SKM-1 treated with dmso at 0.1 percent for 144 hours (cell line): ENCODE measurements at regions not wholly inside any gene's neighbourhood (a gene's known extent, or its start where the extent isn't known, plus 50 kb on each side); places are given as distances from the start of the nearest gene placed in this dataset.

Experiments
- DNase-seq: peaks from one replicate; lab custom pipeline; 2025; ENCODE audit not compliant: unreplicated experiment; lab: John Stamatoyannopoulos, UW

DNA sequence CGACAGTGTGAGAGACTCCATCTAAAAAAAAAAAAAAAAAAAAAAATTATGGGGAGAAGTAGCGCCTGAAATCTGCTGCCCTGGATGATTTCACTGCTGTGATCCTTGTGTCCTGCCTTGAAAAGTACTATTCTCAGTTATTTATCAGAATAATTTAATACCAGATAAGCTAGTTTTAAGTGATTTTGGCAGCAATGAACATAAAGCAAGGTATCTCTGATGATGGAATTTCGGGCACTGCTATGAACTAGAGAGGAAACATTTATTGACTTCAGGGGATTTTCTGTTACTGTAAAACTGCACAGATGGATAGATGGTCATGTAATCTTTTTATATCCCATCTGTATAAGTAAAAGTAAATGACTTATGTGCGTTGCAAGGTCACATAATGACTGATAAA, 619.1 kb upstream of the ANKRD30A start:
- no peak for DNase-seq

- no peak for DNase-seq
These were observed 620.6 kb upstream of the ANKRD30A start for GRCh38 chr10:36504758-36505157.

- no peak for DNase-seq
These were observed 625.1 kb upstream of the ANKRD30A start for GRCh38 chr10:36500266-36500665.

- no peak for DNase-seq
These were observed 625.7 kb upstream of the ANKRD30A start for GRCh38 chr10:36499693-36500092.

- no peak for DNase-seq
These were observed 628.6 kb upstream of the ANKRD30A start for GRCh38 chr10:36496758-36497157.

GRCh38 chr10:36494371-36494770, 631.0 kb upstream of the ANKRD30A start:
- DNase-seq: no peak

GRCh38 chr10:36493516-36493880, 631.9 kb upstream of the ANKRD30A start:
- no peak for DNase-seq

- no peak for DNase-seq
These were observed 632.5 kb upstream of the ANKRD30A start for GRCh38 chr10:36492590-36493515.

DNA sequence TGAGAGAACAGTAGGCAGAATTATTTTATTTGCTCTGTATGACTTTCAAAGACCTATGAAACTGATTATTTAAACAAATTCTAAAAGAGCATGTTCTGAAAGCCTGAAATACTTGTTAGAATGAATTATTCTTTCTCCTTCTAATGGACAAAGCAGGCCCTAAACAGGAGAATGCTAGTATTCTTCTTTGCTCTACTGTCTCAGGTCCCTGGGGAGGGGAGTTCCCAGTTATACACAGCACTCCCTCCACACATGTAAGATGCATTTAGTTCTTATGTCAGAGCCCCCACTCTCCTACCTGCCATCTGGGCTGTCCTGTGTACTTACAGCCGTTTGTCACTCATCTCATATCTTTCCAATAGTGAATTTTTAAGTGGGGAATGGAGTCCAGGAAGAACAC, 633.5 kb upstream of the ANKRD30A start:
- DNase-seq: no peak

- DNase-seq: no peak
These were observed 635.7 kb upstream of the ANKRD30A start for GRCh38 chr10:36489611-36490228.

DNA sequence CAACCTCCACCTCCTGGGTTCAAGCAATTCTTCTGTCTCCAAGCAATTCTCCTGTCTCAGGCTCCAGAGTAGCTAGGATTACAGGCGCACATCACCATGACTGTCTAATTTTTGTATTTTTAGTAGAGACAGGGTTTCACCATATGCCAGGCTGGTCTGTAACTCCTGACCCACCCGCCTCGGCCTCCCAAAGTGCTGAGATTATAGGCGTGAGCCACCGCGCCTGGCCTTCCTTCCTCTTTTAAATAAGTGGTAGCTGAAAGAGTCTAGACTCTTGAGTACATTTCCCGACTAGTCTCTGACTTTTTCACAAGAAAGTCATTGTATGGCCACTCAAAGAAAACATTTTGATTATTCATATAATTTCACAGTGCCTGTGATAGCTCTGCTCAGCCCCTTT, 636.2 kb upstream of the ANKRD30A start:
- DNase-seq: no peak

GRCh38 chr10:36488579-36488978, 636.8 kb upstream of the ANKRD30A start:
- no peak for DNase-seq

DNA sequence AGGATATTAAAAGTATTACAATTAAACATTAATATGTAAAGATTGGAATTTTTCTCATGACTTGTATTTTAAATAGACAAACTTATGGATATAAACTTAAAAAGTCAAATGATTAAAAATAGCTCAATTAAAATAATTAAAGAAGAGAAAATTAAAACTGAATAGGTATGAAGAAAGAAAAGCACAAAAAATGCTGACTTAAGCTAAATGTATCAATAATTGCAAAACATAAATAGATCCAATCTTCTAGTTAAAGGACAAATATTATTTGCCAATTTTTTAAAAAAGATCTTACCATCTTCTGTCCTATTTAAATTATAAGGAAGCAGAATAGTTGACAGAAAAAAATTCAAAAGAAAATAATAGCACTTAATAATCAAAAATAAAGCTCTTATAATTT, 646.3 kb upstream of the ANKRD30A start:
- DNase-seq: no peak

GRCh38 chr10:36476399-36476798, 649.0 kb upstream of the ANKRD30A start:
- DNase-seq: no peak

DNA sequence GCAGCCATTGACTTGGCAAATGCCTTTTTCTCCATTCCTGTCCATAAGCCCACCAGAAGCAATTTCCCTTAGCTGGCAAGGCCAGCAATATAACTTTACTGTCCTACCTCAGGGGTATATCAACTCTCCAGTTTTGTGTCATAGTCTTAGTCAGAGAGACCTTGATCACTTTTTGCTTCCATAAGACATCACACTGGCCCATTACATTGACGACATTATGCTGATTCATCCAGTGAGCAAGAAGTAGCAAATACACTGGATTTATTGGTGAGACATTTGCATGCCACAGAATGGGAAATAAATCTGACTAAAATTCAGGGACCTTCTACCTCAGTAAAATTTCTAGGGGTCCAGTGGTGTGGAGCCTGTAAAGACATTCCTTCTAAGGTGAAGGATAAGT, 649.7 kb upstream of the ANKRD30A start:
- DNase-seq: no peak

DNA sequence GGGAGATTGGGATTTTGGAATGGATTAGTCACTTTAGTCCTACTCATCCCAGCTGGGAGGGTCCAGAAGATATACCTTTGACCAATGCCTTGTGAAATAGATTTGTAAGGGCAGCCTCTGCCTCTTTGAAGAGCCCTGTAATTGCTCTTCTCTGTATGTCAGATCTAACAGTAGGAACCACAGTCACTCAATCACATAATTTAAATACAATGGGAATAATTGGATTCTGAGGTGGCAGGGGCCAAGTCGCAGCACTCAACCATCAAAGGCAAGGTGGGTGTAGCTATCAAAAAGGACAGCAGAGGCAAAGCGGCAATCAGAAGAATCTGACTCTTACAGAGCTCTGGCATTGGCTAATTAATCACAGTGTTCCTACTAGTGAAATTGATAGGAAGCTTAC, 650.9 kb upstream of the ANKRD30A start:
- DNase-seq: no peak

DNA sequence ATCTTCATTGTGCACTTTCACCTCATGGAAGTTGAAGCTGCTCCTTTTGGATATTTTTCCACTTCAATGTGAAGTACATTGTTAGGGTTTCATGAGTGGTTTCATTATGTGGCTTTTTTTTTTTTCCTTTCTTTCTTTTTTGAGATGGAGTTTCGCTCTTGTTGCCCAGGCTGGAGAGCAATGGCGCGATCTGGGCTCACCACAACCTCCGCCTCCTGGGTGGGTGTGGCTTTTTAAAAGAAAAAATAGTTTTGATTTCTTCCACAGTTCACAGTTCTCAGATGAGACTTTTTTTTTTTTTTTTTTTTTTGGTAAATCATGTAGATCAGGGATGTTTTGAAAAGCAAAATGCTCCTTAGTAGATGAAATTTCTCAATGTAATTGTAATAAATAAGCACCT, 652.3 kb upstream of the ANKRD30A start:
- DNase-seq: no peak

- no peak for DNase-seq
These were observed 655.8 kb upstream of the ANKRD30A start for GRCh38 chr10:36469585-36469984.

DNA sequence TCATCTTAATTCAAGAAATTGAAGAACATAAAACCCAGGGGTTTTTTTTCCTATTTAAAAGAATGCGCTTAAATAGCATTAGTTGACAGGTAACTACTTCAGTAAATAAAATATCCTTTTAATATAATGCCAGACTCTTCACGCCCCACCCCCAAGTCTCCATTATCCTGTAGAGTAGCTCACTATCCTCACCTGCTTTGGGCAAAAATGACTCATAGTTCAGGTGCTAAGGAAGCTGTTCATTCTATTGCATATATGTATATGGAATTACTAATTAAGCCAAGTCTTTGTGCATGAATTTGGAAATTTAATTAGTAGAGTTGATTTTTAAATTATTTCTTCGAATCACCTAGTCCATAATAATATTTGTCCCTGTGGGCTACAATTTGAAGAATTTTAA, 656.8 kb upstream of the ANKRD30A start:
- DNase-seq: no peak

- DNase-seq: no peak
These were observed 659.6 kb upstream of the ANKRD30A start for GRCh38 chr10:36465604-36466379.

DNA sequence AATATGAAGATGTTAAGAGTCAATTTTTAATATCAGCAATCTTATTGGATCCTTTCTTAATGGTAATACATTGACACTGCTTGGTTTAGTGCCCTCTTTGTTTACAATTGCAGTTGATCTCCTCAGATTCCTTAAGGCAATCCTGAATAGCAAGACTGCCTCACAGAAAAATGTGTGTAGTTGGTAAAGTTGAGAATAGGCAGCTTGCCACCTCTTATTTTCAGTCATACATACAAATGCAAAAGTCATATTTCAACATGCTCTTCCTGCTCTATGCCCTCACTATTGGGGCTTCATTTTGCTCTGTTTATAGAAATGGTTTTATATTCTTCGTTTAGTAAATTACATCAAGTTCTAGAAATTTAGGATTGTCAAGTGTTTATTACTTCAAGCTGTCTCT, 661.1 kb upstream of the ANKRD30A start:
- DNase-seq: no peak

DNA sequence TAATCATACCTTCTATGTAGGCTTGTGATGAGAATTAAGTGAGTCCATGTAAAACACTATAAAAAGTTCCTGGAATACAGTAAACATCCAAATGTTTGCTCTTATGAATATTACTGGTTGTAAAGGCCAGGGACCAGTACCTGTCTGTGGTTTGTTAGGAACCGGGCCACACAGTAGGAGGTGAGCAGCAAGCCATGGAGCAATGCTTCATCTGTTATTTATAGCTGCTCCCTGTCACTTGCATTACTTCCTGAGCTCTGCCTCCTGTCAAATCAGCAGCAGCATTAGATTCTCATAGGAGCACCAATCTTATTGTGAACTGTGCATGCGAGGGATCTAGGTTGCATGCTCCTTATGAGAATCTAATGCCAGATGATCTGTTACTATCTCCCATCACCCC, 662.0 kb upstream of the ANKRD30A start:
- no peak for DNase-seq
